Right lobe of liver (tissue), 6 donors: ENCODE measurements at regions not wholly inside any gene's neighbourhood (a gene's known extent, or its start where the extent isn't known, plus 50 kb on each side); places are given as distances from the start of the nearest gene placed in this dataset.
A peak's percentile ranks its signal among the peaks of the same experiment; 100 is the strongest.

Experiments used
- ATAC-seq, 4 donors: fragments of 200-7000 bp; cut with Tn5 transposase; one replicate each; pipeline ENCODE4 v1.9.1; 2020; ENCODE audit warnings: mild to moderate bottlenecking in 4 of 4, moderate library complexity in 4 of 4
- DNase-seq, 3 donors: peaks; one replicate each; pipeline ENCODE4 v3.0.0-alpha.2; 2020
- H3K27ac ChIP-seq, 3 donors: fragments of 200-600 bp; one replicate each; pipeline ENCODE4 v1.8.0; 2022
- H3K27me3 ChIP-seq, 2 donors: fragments of 200-600 bp; one replicate each; pipeline ENCODE4 v1.8.0; 2022
- H3K36me3 ChIP-seq, 4 donors: fragments of 200-600 bp; sonication (generic) in 1 of 4; one replicate each; pipeline versions ENCODE4 v1.5.1 to v1.8.0; 2017 to 2022; ENCODE audit warnings: control low read depth in 1 of 4
- H3K4me1 ChIP-seq, 4 donors: fragments of 200-600 bp; sonication (generic) in 1 of 4; one replicate each; pipeline versions ENCODE4 v1.5.1 to v1.8.0; 2017 to 2022; ENCODE audit warnings: control low read depth in 1 of 4
- H3K4me3 ChIP-seq, 3 donors: fragments of 200-600 bp; one replicate each; pipeline ENCODE4 v1.8.0; 2022
- H3K9me3 ChIP-seq, 4 donors: fragments of 200-600 bp; sonication (generic) in 1 of 4; one replicate each; pipeline versions ENCODE4 v1.5.1 to v1.8.0; 2017 to 2022; ENCODE audit warnings: control low read depth in 1 of 4
- POLR2A ChIP-seq: fragments of 450-650 bp; IDR thresholded peaks from one replicate; pipeline ENCODE4 v1.6.1; 2017; ENCODE audit warnings: antibody characterized with exemption, mild to moderate bottlenecking
- WGBS: methylation state at CpG from one replicate; pipeline ENCODE4 v1.1.6; 2018; ENCODE audit warnings: low coverage, low lambda C conversion rate; ENCODE audit not compliant: insufficient coverage; ENCODE audit errors: missing lambda C conversion rate; 5-methylcytosine and 5-hydroxymethylcytosine counted together
- intact Hi-C, 2 donors: fragments of 100-400 bp; cut with DNase I; formaldehyde crosslinking; loops; one replicate each; pipeline versions ENCODE4 v1.11.2 to v1.14.1; 2022
- TF ChIP-seq, protein P1 (sequence below), 4 donors: fragments of 200-600 bp in 3 of 4; fragments of 450-650 bp in 1 of 4; IDR thresholded peaks; one replicate each; pipeline versions ENCODE4 v1.5.1 to v1.8.0; 2016 to 2022; ENCODE audit warnings: antibody characterized with exemption in 4 of 4, mild to moderate bottlenecking in 2 of 4
- donor health status: DM: no; HTN: yes; CAD: no.
- donor health status: DM: no; HTN: no; CAD: no.
- donor health status: DM: no; HTN: no; CAD: no.
- donor health status: DM: no; HTN: yes; CAD: no.
- donor health status: DM: no; HTN: yes; CAD: no.

GRCh38 chr3:105938101-105938500, 69.3 kb upstream of the CBLB start:
- Histone ChIP-seq H3K4me3 (no peak overlapping the region), H3K27me3 (no peaks in the 10 kb centered on the region), H3K9me3 (no peaks in the 10 kb centered on the region), H3K4me1 (no peaks in the 10 kb centered on the region), H3K36me3 (no peaks in the 10 kb centered on the region), H3K27ac (no peak overlapping the region)
- ATAC-seq, result peak; percentile 76 to 97 (median 83)
- intact Hi-C loops, result no loop called here
- no peak for TF ChIP-seq POLR2A
- TF ChIP-seq, protein P1, sequence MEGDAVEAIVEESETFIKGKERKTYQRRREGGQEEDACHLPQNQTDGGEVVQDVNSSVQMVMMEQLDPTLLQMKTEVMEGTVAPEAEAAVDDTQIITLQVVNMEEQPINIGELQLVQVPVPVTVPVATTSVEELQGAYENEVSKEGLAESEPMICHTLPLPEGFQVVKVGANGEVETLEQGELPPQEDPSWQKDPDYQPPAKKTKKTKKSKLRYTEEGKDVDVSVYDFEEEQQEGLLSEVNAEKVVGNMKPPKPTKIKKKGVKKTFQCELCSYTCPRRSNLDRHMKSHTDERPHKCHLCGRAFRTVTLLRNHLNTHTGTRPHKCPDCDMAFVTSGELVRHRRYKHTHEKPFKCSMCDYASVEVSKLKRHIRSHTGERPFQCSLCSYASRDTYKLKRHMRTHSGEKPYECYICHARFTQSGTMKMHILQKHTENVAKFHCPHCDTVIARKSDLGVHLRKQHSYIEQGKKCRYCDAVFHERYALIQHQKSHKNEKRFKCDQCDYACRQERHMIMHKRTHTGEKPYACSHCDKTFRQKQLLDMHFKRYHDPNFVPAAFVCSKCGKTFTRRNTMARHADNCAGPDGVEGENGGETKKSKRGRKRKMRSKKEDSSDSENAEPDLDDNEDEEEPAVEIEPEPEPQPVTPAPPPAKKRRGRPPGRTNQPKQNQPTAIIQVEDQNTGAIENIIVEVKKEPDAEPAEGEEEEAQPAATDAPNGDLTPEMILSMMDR (IDR thresholded peaks at IDR 0.05), result no peak
- no peak for DNase-seq
- WGBS, result 7% methylated on average over 2 of the region's 3 CpGs

DNA sequence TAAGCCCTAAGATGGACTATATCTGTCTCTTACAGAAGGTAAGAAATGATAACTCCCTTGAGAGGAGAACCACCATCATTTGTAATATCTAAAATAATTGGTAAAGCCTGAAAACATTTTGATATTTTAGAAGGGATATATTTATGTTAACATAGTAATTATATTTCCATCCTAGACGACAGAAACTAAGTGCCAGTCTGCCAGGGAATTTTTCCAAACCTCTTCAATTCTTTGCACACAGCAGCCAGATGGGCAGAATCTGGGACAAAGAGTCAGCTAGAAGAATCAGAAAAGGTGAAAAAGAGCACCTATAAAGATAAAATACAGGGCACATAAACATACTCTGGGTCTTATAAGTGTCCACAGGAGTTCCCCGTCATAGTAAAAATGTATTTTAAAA, 70.0 kb upstream of the CBLB start:
- H3K9me3 ChIP-seq, result no peaks in the 10 kb centered on the region
- no peaks in the 10 kb centered on the region for H3K4me1 ChIP-seq
- no peaks in the 10 kb centered on the region for H3K36me3 ChIP-seq
- TF ChIP-seq, protein P1 (IDR thresholded peaks at IDR 0.05), result no peak
- no peak for TF ChIP-seq POLR2A
- DNase-seq, result no peak
- no peaks in the 10 kb centered on the region for H3K27me3 ChIP-seq
- H3K27ac ChIP-seq, result no peak overlapping the region
- intact Hi-C loops, result no loop called here
- ATAC-seq, result no peak
- no peak overlapping the region for H3K4me3 ChIP-seq
- 63% methylated on average over 2 of the region's 2 CpGs for WGBS

GRCh38 chr3:105944276-105944675, 75.5 kb upstream of the CBLB start:
- Histone ChIP-seq H3K9me3 (no peaks in the 10 kb centered on the region), H3K36me3 (no peaks in the 10 kb centered on the region), H3K27ac (no peak overlapping the region), H3K4me3 (no peak overlapping the region), H3K4me1 (no peaks in the 10 kb centered on the region), H3K27me3 (no peaks in the 10 kb centered on the region)
- DNase-seq, result no peak
- no peak for TF ChIP-seq POLR2A
- TF ChIP-seq, protein P1 (IDR thresholded peaks at IDR 0.05), result no peak
- ATAC-seq, result no peak
- intact Hi-C loops, result no loop called here

GRCh38 chr3:105944721-105945120, 75.9 kb upstream of the CBLB start:
- intact Hi-C loops, result no loop called here
- Histone ChIP-seq H3K36me3 (no peaks in the 10 kb centered on the region), H3K27me3 (no peaks in the 10 kb centered on the region), H3K4me1 (no peaks in the 10 kb centered on the region), H3K9me3 (no peaks in the 10 kb centered on the region), H3K27ac (no peak overlapping the region), H3K4me3 (no peak overlapping the region)
- ATAC-seq (no peak), DNase-seq (no peak)
- no peak for TF ChIP-seq POLR2A
- TF ChIP-seq, protein P1 (IDR thresholded peaks at IDR 0.05), result no peak
- 73% methylated on average over 3 of the region's 3 CpGs for WGBS

- Histone ChIP-seq H3K36me3 (no peaks in the 10 kb centered on the region), H3K9me3 (no peaks in the 10 kb centered on the region), H3K4me3 (no peak overlapping the region), H3K27ac (no peak overlapping the region), H3K27me3 (no peaks in the 10 kb centered on the region), H3K4me1 (no peaks in the 10 kb centered on the region)
- no peak for ATAC-seq
- TF ChIP-seq POLR2A, result no peak
- TF ChIP-seq, protein P1 (IDR thresholded peaks at IDR 0.05), result no peak
- intact Hi-C loops, result no loop called here
- WGBS, result 68% methylated on average over 2 of the region's 2 CpGs
- DNase-seq, result no peak
Measured at GRCh38 chr3:105948101-105948500, 79.3 kb upstream of the CBLB start.
